ENCODE measurements at regions not wholly inside any gene's neighbourhood (a gene's known extent, or its start where the extent isn't known, plus 50 kb on each side); places are given as distances from the start of the nearest gene placed in this dataset.

- Histone ChIP-seq H3K27me3 (no peaks in the 10 kb centered on the region), H3K27ac (peak overlapping the region in 1 of 2 donors; percentile 52), H3K4me1 (peaks cover 0 to 69% of the 10 kb centered on the region in 2 donors), H3K9me3 (no peaks in the 10 kb centered on the region), H3K36me3 (no peaks in the 10 kb centered on the region), H3K4me3 (no peak overlapping the region)
- TF ChIP-seq CTCF (IDR thresholded peaks at IDR 0.05): no peak
- DNase-seq (ENCODE audit: low spot score): no peak
Measured at GRCh38 chr15:35671981-35672380, 126.0 kb upstream of the DPH6 start.

GRCh38 chr15:35673093-35673684 lies 127.2 kb upstream of the DPH6 start:
- no peak for TF ChIP-seq CTCF (IDR thresholded peaks at IDR 0.05)
- no peak for DNase-seq (ENCODE audit: low spot score)
- no peaks in the 10 kb centered on the region for H3K9me3 ChIP-seq
- H3K27ac ChIP-seq: peak overlapping the region; percentile 35 to 52
- no peaks in the 10 kb centered on the region for H3K36me3 ChIP-seq
- peak overlapping the region in 1 of 2 donors; percentile 0 for H3K4me3 ChIP-seq
- peaks cover 0 to 57% of the 10 kb centered on the region in 2 donors for H3K4me1 ChIP-seq
- H3K27me3 ChIP-seq: no peaks in the 10 kb centered on the region

- no peak for DNase-seq (ENCODE audit: low spot score)
- no peak for TF ChIP-seq CTCF (IDR thresholded peaks at IDR 0.05)
- peaks cover 0 to 44% of the 10 kb centered on the region in 2 donors for H3K4me1 ChIP-seq
Measured at GRCh38 chr15:35674873-35675781, 129.2 kb upstream of the DPH6 start.

GRCh38 chr15:35678774-35679173 lies 132.8 kb upstream of the DPH6 start:
- no peaks in the 10 kb centered on the region for H3K9me3 ChIP-seq
- no peak overlapping the region for H3K27ac ChIP-seq
- no peak overlapping the region for H3K4me3 ChIP-seq
- TF ChIP-seq CTCF (IDR thresholded peaks at IDR 0.05): no peak
- H3K36me3 ChIP-seq: no peaks in the 10 kb centered on the region
- no peaks in the 10 kb centered on the region for H3K27me3 ChIP-seq
- DNase-seq (ENCODE audit: low spot score): no peak
- peaks cover 0 to 22% of the 10 kb centered on the region in 2 donors for H3K4me1 ChIP-seq

More at GRCh38 chr15:35674873-35675781, 129.2 kb upstream of the DPH6 start:
- H3K9me3 ChIP-seq: no peaks in the 10 kb centered on the region
- H3K27ac ChIP-seq: peak overlapping the region; percentile 46 to 52
- no peak overlapping the region for H3K4me3 ChIP-seq
- no peaks in the 10 kb centered on the region for H3K36me3 ChIP-seq
- H3K27me3 ChIP-seq: no peaks in the 10 kb centered on the region

- Histone ChIP-seq H3K27ac (peak overlapping the region in 1 of 2 donors; percentile 46), H3K9me3 (no peaks in the 10 kb centered on the region), H3K4me3 (no peak overlapping the region), H3K36me3 (no peaks in the 10 kb centered on the region), H3K4me1 (peaks cover 0 to 18% of the 10 kb centered on the region in 2 donors), H3K27me3 (no peaks in the 10 kb centered on the region)
- no peak for TF ChIP-seq CTCF (IDR thresholded peaks at IDR 0.05)
- no peak for DNase-seq (ENCODE audit: low spot score)
Measured at GRCh38 chr15:35679186-35679585, 133.2 kb upstream of the DPH6 start.

Data from right atrium auricular region (tissue), 2 donors.